Breast epithelium (tissue), 3 donors: ENCODE measurements at regions not wholly inside any gene's neighbourhood (a gene's known extent, or its start where the extent isn't known, plus 50 kb on each side); places are given as distances from the start of the nearest gene placed in this dataset.

Experiments used
- POLR2A ChIP-seq: fragments of 450-650 bp; IDR thresholded peaks from one replicate; pipeline ENCODE4 v1.6.1; 2016; ENCODE audit warnings: antibody characterized with exemption, mild to moderate bottlenecking, moderate library complexity
- POLR2AphosphoS5 ChIP-seq, 3 donors: sonication (generic); formaldehyde crosslinking; IDR thresholded peaks; one replicate each; pipeline ENCODE4 v1.6.1; 2017; ENCODE audit warnings: antibody characterized with exemption in 3 of 3
- TF ChIP-seq, protein P1 (sequence below), 3 donors: fragments of 450-650 bp; IDR thresholded peaks; one replicate each; pipeline ENCODE4 v1.5.1; 2016 to 2017; ENCODE audit warnings: antibody characterized with exemption in 3 of 3, mild to moderate bottlenecking in 3 of 3, moderate library complexity in 3 of 3

DNA sequence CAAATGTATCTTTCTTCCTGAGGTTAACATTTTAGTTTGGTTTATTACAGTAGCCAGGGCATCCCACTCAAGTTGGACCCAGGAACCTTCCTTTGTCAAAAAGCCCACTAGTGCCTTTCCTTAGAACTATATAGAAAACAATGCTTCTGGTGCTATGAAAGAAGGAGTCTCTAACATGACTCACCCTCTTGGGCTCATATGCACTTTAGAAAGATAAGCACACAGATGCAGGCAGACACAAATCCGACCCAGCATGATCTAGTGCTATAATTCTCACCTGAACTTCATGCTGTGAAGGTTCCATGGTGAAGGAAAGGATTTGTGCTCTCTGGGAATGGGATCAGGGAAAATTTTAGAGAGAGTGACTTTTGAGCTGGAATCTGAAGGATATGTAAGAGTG lies 289.4 kb downstream of the ANKRD50 start:
- no peak for TF ChIP-seq POLR2AphosphoS5 (IDR thresholded peaks at IDR 0.05)
- no peak for TF ChIP-seq POLR2A
- TF ChIP-seq, protein P1, sequence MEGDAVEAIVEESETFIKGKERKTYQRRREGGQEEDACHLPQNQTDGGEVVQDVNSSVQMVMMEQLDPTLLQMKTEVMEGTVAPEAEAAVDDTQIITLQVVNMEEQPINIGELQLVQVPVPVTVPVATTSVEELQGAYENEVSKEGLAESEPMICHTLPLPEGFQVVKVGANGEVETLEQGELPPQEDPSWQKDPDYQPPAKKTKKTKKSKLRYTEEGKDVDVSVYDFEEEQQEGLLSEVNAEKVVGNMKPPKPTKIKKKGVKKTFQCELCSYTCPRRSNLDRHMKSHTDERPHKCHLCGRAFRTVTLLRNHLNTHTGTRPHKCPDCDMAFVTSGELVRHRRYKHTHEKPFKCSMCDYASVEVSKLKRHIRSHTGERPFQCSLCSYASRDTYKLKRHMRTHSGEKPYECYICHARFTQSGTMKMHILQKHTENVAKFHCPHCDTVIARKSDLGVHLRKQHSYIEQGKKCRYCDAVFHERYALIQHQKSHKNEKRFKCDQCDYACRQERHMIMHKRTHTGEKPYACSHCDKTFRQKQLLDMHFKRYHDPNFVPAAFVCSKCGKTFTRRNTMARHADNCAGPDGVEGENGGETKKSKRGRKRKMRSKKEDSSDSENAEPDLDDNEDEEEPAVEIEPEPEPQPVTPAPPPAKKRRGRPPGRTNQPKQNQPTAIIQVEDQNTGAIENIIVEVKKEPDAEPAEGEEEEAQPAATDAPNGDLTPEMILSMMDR (IDR thresholded peaks at IDR 0.05) = no peak
